ENCODE measurements at regions not wholly inside any gene's neighbourhood (a gene's known extent, or its start where the extent isn't known, plus 50 kb on each side); places are given as distances from the start of the nearest gene placed in this dataset.

DNA sequence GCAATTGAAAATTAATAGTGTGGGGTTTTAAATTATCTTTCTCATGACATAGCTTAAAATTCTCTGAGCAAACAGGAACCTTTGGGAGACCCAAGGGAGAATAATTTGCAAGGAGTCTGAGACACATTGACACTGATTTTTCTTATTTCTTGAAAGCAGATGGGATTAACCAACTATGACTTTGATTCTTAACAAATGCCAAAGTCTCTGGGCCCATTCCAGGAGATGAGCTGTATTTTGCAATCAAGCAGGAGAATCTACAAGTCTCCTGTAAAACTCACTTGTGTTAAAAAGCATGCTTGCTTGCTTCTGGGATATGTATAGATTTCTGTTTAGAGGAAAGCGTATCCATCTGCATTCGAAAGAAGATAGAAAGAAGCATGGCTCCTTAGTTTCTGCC lies 71.3 kb upstream of the STT3B start:
- peaks cover 10% of the 10 kb centered on the region for H3K4me1 ChIP-seq (ENCODE audit: control insufficient read depth, low read depth, low read length)
- H3K27me3 ChIP-seq (ENCODE audit: insufficient read depth, low read length, poor library complexity), result no peaks in the 10 kb centered on the region
- H2AK5ac ChIP-seq (ENCODE audit: low read length), result no peak overlapping the region
- DNase-seq, result no peak
- H3K79me1 ChIP-seq (ENCODE audit: low read length), result no peaks in the 10 kb centered on the region
- H3K56ac ChIP-seq (ENCODE audit: low read length), result no peak overlapping the region
- no peak overlapping the region for H3K9ac ChIP-seq (ENCODE audit: low read length)
- H3K18ac ChIP-seq (ENCODE audit: low read length), result no peak overlapping the region
- no peak overlapping the region for H3K23ac ChIP-seq (ENCODE audit: low read length)
- H3K79me2 ChIP-seq (ENCODE audit: control insufficient read depth, insufficient read depth, low read length), result no peaks in the 10 kb centered on the region
- H3K27ac ChIP-seq (ENCODE audit: low read depth, low read length), result no peak overlapping the region
- H3K4ac ChIP-seq (ENCODE audit: low read depth, low read length), result no peak overlapping the region
- H2BK120ac ChIP-seq (ENCODE audit: low read depth, low read length), result no peak overlapping the region
- H3K4me3 ChIP-seq (ENCODE audit: low read length), result no peak overlapping the region
- H4K8ac ChIP-seq (ENCODE audit: low read depth, low read length), result no peak overlapping the region
- no peak overlapping the region for H2BK5ac ChIP-seq (ENCODE audit: low read length)
- no peaks in the 10 kb centered on the region for H3K36me3 ChIP-seq (ENCODE audit: control insufficient read depth, insufficient read depth, low read length)
- no peak overlapping the region for H4K5ac ChIP-seq (ENCODE audit: low read length)
- no peak overlapping the region for H2BK15ac ChIP-seq (replicated peaks; ENCODE audit: low read depth)
- WGBS (ENCODE audit: extremely low coverage, insufficient coverage, low lambda C conversion rate), result no CpG with 5 or more reads among the region's 2 CpGs
- H3K4me2 ChIP-seq (ENCODE audit: low read length), result no peak overlapping the region

DNA sequence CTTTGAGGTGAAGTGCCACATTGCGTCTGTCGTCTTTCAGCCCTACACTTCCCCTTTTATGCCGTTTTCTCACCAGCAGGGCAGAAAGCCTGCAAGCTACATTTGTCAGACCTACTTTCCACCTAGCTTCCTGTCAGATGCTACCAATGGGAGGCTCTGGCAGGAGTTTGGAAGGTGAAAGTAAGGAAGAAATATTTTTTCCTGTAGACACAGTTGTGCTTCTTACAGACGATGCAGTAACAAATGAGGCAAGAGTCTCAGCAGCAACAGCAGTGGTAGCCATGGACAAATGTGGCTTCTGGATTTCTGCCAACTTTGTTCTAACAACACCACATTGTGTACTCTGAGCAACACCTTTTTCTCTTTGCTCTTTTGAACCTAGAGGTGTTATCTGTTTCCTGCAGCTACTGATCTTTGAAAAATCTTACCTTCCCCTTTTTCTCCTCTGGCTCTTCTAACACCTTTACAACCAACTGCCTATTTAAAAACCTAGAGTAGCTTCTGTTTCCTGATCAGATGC lies 70.6 kb upstream of the STT3B start:
- peak; percentile 38 for DNase-seq
- Histone ChIP-seq H2AK5ac (ENCODE audit: low read length) (no peak overlapping the region), H3K4ac (ENCODE audit: low read depth, low read length) (no peak overlapping the region), H3K56ac (ENCODE audit: low read length) (peak overlapping the region; percentile 3), H3K79me2 (ENCODE audit: control insufficient read depth, insufficient read depth, low read length) (no peaks in the 10 kb centered on the region), H4K5ac (ENCODE audit: low read length) (no peak overlapping the region), H3K4me2 (ENCODE audit: low read length) (no peak overlapping the region), H3K36me3 (ENCODE audit: control insufficient read depth, insufficient read depth, low read length) (no peaks in the 10 kb centered on the region), H2BK5ac (ENCODE audit: low read length) (no peak overlapping the region), H3K4me3 (ENCODE audit: low read length) (no peak overlapping the region), H3K23ac (ENCODE audit: low read length) (no peak overlapping the region), H3K4me1 (ENCODE audit: control insufficient read depth, low read depth, low read length) (peaks cover 10% of the 10 kb centered on the region), H4K8ac (ENCODE audit: low read depth, low read length) (no peak overlapping the region), H2BK120ac (ENCODE audit: low read depth, low read length) (no peak overlapping the region), H3K27ac (ENCODE audit: low read depth, low read length) (no peak overlapping the region), H3K9ac (ENCODE audit: low read length) (no peak overlapping the region), H3K27me3 (ENCODE audit: insufficient read depth, low read length, poor library complexity) (no peaks in the 10 kb centered on the region), H3K18ac (ENCODE audit: low read length) (no peak overlapping the region), H2BK15ac (replicated peaks; ENCODE audit: low read depth) (no peak overlapping the region), H3K79me1 (ENCODE audit: low read length) (no peaks in the 10 kb centered on the region)
- WGBS (ENCODE audit: extremely low coverage, insufficient coverage, low lambda C conversion rate), result no CpG with 5 or more reads among the region's 4 CpGs

DNA sequence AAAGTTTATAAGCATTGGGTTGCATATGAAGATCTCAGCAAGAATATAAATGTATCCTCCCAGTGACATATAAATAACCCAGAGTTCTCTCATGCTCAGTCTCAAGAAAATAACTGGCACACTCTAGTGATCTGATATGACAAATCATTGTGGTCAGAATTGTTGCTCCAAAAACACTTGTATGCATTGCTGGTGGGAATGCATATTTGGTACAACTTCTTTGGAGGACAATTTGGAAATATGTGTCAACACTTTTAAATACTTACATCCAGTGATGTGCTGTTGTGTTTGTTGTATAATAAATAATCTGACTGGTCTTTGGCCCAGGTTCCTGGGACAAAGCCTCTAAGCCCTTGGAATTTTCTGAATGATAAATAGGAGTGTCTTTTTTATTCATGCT lies 66.7 kb upstream of the STT3B start:
- peaks cover 10% of the 10 kb centered on the region for H3K4me1 ChIP-seq (ENCODE audit: control insufficient read depth, low read depth, low read length)
- H3K27ac ChIP-seq (ENCODE audit: low read depth, low read length), result no peak overlapping the region
- no peaks in the 10 kb centered on the region for H3K79me1 ChIP-seq (ENCODE audit: low read length)
- H3K9ac ChIP-seq (ENCODE audit: low read length), result no peak overlapping the region
- no peak for DNase-seq
- H2BK120ac ChIP-seq (ENCODE audit: low read depth, low read length), result no peak overlapping the region
- H3K4me3 ChIP-seq (ENCODE audit: low read length), result no peak overlapping the region
- no peak overlapping the region for H4K8ac ChIP-seq (ENCODE audit: low read depth, low read length)
- H2BK15ac ChIP-seq (replicated peaks; ENCODE audit: low read depth), result no peak overlapping the region
- no peaks in the 10 kb centered on the region for H3K36me3 ChIP-seq (ENCODE audit: control insufficient read depth, insufficient read depth, low read length)
- peaks cover 2% of the 10 kb centered on the region for H3K27me3 ChIP-seq (ENCODE audit: insufficient read depth, low read length, poor library complexity)
- no peak overlapping the region for H4K5ac ChIP-seq (ENCODE audit: low read length)
- H3K79me2 ChIP-seq (ENCODE audit: control insufficient read depth, insufficient read depth, low read length), result no peaks in the 10 kb centered on the region
- H3K18ac ChIP-seq (ENCODE audit: low read length), result no peak overlapping the region
- H3K23ac ChIP-seq (ENCODE audit: low read length), result no peak overlapping the region
- no peak overlapping the region for H2BK5ac ChIP-seq (ENCODE audit: low read length)
- no peak overlapping the region for H3K4ac ChIP-seq (ENCODE audit: low read depth, low read length)
- H3K4me2 ChIP-seq (ENCODE audit: low read length), result no peak overlapping the region
- no peak overlapping the region for H2AK5ac ChIP-seq (ENCODE audit: low read length)
- H3K56ac ChIP-seq (ENCODE audit: low read length), result no peak overlapping the region

DNA sequence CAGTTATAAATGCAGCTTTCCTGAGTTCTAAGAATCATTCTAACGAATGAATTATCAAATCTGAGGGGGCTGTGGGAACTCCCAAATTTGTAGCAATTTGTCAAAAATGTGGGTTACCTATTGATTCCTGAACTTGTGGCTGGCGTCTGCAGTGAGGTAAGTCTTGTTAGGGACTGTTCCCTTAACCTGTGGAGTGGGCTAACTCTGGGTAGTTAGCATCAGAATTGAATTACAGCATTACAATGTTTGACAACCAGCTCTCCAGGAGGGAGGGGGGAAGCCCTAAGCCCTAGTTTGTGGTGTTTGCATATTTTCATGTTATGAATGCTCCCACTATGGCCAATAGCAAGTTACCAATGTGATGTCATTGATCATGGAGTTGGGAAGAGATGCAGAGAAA lies 65.9 kb upstream of the STT3B start:
- no peak overlapping the region for H3K56ac ChIP-seq (ENCODE audit: low read length)
- no peaks in the 10 kb centered on the region for H3K36me3 ChIP-seq (ENCODE audit: control insufficient read depth, insufficient read depth, low read length)
- H3K9ac ChIP-seq (ENCODE audit: low read length), result no peak overlapping the region
- H4K5ac ChIP-seq (ENCODE audit: low read length), result no peak overlapping the region
- H3K79me2 ChIP-seq (ENCODE audit: control insufficient read depth, insufficient read depth, low read length), result no peaks in the 10 kb centered on the region
- H2AK5ac ChIP-seq (ENCODE audit: low read length), result no peak overlapping the region
- H2BK120ac ChIP-seq (ENCODE audit: low read depth, low read length), result no peak overlapping the region
- no peak overlapping the region for H3K23ac ChIP-seq (ENCODE audit: low read length)
- no peak overlapping the region for H2BK5ac ChIP-seq (ENCODE audit: low read length)
- no peak for DNase-seq
- no peak overlapping the region for H3K4me2 ChIP-seq (ENCODE audit: low read length)
- H3K4me3 ChIP-seq (ENCODE audit: low read length), result no peak overlapping the region
- no peaks in the 10 kb centered on the region for H3K79me1 ChIP-seq (ENCODE audit: low read length)
- no peak overlapping the region for H4K8ac ChIP-seq (ENCODE audit: low read depth, low read length)
- H2BK15ac ChIP-seq (replicated peaks; ENCODE audit: low read depth), result no peak overlapping the region
- peaks cover 10% of the 10 kb centered on the region for H3K4me1 ChIP-seq (ENCODE audit: control insufficient read depth, low read depth, low read length)
- no CpG with 5 or more reads among the region's 2 CpGs for WGBS (ENCODE audit: extremely low coverage, insufficient coverage, low lambda C conversion rate)
- H3K4ac ChIP-seq (ENCODE audit: low read depth, low read length), result no peak overlapping the region
- H3K18ac ChIP-seq (ENCODE audit: low read length), result no peak overlapping the region
- peaks cover 2% of the 10 kb centered on the region for H3K27me3 ChIP-seq (ENCODE audit: insufficient read depth, low read length, poor library complexity)
- no peak overlapping the region for H3K27ac ChIP-seq (ENCODE audit: low read depth, low read length)

DNA sequence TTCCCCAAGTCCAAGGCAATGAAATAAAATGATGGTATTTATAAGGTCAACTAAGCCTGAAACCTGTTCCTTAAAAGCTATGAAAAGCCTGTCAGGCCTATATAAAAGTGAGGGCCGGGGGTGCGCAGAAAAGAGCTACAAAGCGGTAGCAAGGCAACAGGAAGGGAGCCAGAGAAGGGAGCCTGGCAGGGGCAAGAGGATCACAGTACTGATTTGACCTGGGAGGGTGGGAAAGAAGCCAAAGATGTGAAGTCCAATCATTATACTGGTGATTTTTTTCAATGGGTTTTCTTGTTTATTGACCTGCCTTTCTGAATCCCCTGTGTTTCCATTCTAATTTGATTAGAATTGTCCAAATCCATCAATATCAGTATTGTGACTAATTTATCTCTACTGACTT lies 64.3 kb upstream of the STT3B start:
- no peak overlapping the region for H4K5ac ChIP-seq (ENCODE audit: low read length)
- H2BK15ac ChIP-seq (replicated peaks; ENCODE audit: low read depth), result no peak overlapping the region
- no peak overlapping the region for H3K4me3 ChIP-seq (ENCODE audit: low read length)
- peaks cover 2% of the 10 kb centered on the region for H3K27me3 ChIP-seq (ENCODE audit: insufficient read depth, low read length, poor library complexity)
- H3K9ac ChIP-seq (ENCODE audit: low read length), result no peak overlapping the region
- no peak overlapping the region for H4K8ac ChIP-seq (ENCODE audit: low read depth, low read length)
- no peak overlapping the region for H2BK5ac ChIP-seq (ENCODE audit: low read length)
- H3K4ac ChIP-seq (ENCODE audit: low read depth, low read length), result no peak overlapping the region
- H3K4me1 ChIP-seq (ENCODE audit: control insufficient read depth, low read depth, low read length), result no peaks in the 10 kb centered on the region
- H3K36me3 ChIP-seq (ENCODE audit: control insufficient read depth, insufficient read depth, low read length), result no peaks in the 10 kb centered on the region
- H3K23ac ChIP-seq (ENCODE audit: low read length), result no peak overlapping the region
- H3K56ac ChIP-seq (ENCODE audit: low read length), result no peak overlapping the region
- no peak overlapping the region for H2AK5ac ChIP-seq (ENCODE audit: low read length)
- WGBS (ENCODE audit: extremely low coverage, insufficient coverage, low lambda C conversion rate), result no CpG with 5 or more reads among the region's 3 CpGs
- H3K27ac ChIP-seq (ENCODE audit: low read depth, low read length), result no peak overlapping the region
- no peaks in the 10 kb centered on the region for H3K79me1 ChIP-seq (ENCODE audit: low read length)
- no peak for DNase-seq
- peak overlapping the region; percentile 77 for H3K18ac ChIP-seq (ENCODE audit: low read length)
- no peak overlapping the region for H2BK120ac ChIP-seq (ENCODE audit: low read depth, low read length)
- no peak overlapping the region for H3K4me2 ChIP-seq (ENCODE audit: low read length)
- H3K79me2 ChIP-seq (ENCODE audit: control insufficient read depth, insufficient read depth, low read length), result no peaks in the 10 kb centered on the region

DNA sequence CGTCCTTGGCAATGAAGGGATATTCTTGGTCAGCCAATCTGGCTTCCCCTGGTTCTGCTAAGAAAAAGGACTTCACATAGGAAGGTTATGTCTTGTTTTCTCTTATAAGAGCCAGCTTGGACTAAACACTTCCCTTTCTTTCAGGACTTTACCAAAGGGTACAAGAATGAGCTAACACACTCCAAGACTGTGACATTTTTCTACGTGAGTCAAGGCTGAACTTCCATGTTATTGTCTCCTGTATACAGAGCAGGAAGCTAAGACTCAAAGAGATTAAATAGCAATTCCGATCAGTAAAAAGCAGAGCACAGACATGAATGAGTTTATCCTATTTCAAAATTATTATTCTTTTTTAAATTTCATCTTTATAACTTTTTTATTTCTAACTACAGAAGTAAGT lies 63.3 kb upstream of the STT3B start:
- H3K4me1 ChIP-seq (ENCODE audit: control insufficient read depth, low read depth, low read length), result no peaks in the 10 kb centered on the region
- no CpG with 5 or more reads among the region's 3 CpGs for WGBS (ENCODE audit: extremely low coverage, insufficient coverage, low lambda C conversion rate)
- no peak overlapping the region for H2AK5ac ChIP-seq (ENCODE audit: low read length)
- no peak overlapping the region for H3K4ac ChIP-seq (ENCODE audit: low read depth, low read length)
- H4K5ac ChIP-seq (ENCODE audit: low read length), result no peak overlapping the region
- H3K56ac ChIP-seq (ENCODE audit: low read length), result no peak overlapping the region
- H3K18ac ChIP-seq (ENCODE audit: low read length), result no peak overlapping the region
- no peak overlapping the region for H3K9ac ChIP-seq (ENCODE audit: low read length)
- no peak overlapping the region for H3K4me2 ChIP-seq (ENCODE audit: low read length)
- H3K23ac ChIP-seq (ENCODE audit: low read length), result no peak overlapping the region
- H4K8ac ChIP-seq (ENCODE audit: low read depth, low read length), result no peak overlapping the region
- no peaks in the 10 kb centered on the region for H3K79me2 ChIP-seq (ENCODE audit: control insufficient read depth, insufficient read depth, low read length)
- no peak overlapping the region for H3K4me3 ChIP-seq (ENCODE audit: low read length)
- H2BK15ac ChIP-seq (replicated peaks; ENCODE audit: low read depth), result no peak overlapping the region
- H3K27ac ChIP-seq (ENCODE audit: low read depth, low read length), result no peak overlapping the region
- no peaks in the 10 kb centered on the region for H3K79me1 ChIP-seq (ENCODE audit: low read length)
- no peak overlapping the region for H2BK120ac ChIP-seq (ENCODE audit: low read depth, low read length)
- H2BK5ac ChIP-seq (ENCODE audit: low read length), result no peak overlapping the region
- no peaks in the 10 kb centered on the region for H3K36me3 ChIP-seq (ENCODE audit: control insufficient read depth, insufficient read depth, low read length)
- DNase-seq, result no peak
- peaks cover 2% of the 10 kb centered on the region for H3K27me3 ChIP-seq (ENCODE audit: insufficient read depth, low read length, poor library complexity)
